Mesenchymal stem cell (in vitro differentiated cells and primary cell): ENCODE measurements at regions not wholly inside any gene's neighbourhood (a gene's known extent, or its start where the extent isn't known, plus 50 kb on each side); places are given as distances from the start of the nearest gene placed in this dataset.

Experiments
- DNase-seq: peaks from one replicate; pipeline ENCODE4 v3.0.0-alpha.2; 2013
- H2AFZ ChIP-seq: one replicate; pipeline ENCODE4 v1.6.1; 2013; ENCODE audit warnings: low read depth, mild to moderate bottlenecking, control low read depth, inconsistent platforms, low read length, moderate library complexity
- H2AK5ac ChIP-seq: 2 replicates; pipeline ENCODE4 v1.6.1; 2013; ENCODE audit warnings: low read length, moderate library complexity, mild to moderate bottlenecking, inconsistent platforms; ENCODE audit not compliant: severe bottlenecking
- H2BK120ac ChIP-seq: one replicate; pipeline ENCODE4 v1.6.1; 2013; ENCODE audit warnings: low read depth, mild to moderate bottlenecking, inconsistent platforms, low read length, moderate library complexity
- H2BK12ac ChIP-seq, 2 experiments: one replicate each; pipeline ENCODE4 v1.6.1; 2013; ENCODE audit warnings: inconsistent platforms in 2 of 2, low read length in 2 of 2, mild to moderate bottlenecking in 2 of 2, moderate library complexity in 2 of 2, control low read depth in 1 of 2
- H2BK15ac ChIP-seq: one replicate; pipeline ENCODE4 v1.6.1; 2013; ENCODE audit warnings: mild to moderate bottlenecking, low read depth, inconsistent platforms; ENCODE audit not compliant: poor library complexity, severe bottlenecking
- H2BK5ac ChIP-seq: 2 replicates; pipeline ENCODE4 v1.6.1; 2013; ENCODE audit warnings: low read depth, mild to moderate bottlenecking, low read length, control low read depth, inconsistent platforms; ENCODE audit not compliant: poor library complexity, severe bottlenecking
- H3K14ac ChIP-seq, 2 experiments: one replicate each; pipeline ENCODE4 v1.6.1; 2013; ENCODE audit warnings: inconsistent platforms in 2 of 2, low read length in 2 of 2, control low read depth in 1 of 2, mild to moderate bottlenecking in 1 of 2, moderate library complexity in 1 of 2
- H3K18ac ChIP-seq, 2 experiments: one replicate each; pipeline ENCODE4 v1.6.1; 2013; ENCODE audit warnings: inconsistent platforms in 2 of 2, low read length in 2 of 2, control low read depth in 1 of 2, low read depth in 1 of 2, mild to moderate bottlenecking in 1 of 2
- H3K23ac ChIP-seq, 2 experiments: one replicate each; pipeline ENCODE4 v1.6.1; 2013; ENCODE audit warnings: inconsistent platforms in 2 of 2, low read length in 2 of 2, mild to moderate bottlenecking in 2 of 2, moderate library complexity in 2 of 2, control low read depth in 1 of 2
- H3K27ac ChIP-seq: 2 replicates; pipeline ENCODE4 v1.5.1; 2013; ENCODE audit warnings: mild to moderate bottlenecking, moderate library complexity, low read length, control low read depth, inconsistent platforms; ENCODE audit not compliant: poor library complexity, severe bottlenecking
- H3K27me3 ChIP-seq, 2 experiments: 2 replicates each; pipeline versions ENCODE4 v1.6.1 to v1.7.0; 2013; ENCODE audit warnings: low read length in 2 of 2, mild to moderate bottlenecking in 2 of 2, moderate library complexity in 2 of 2, control low read depth in 1 of 2, inconsistent platforms in 1 of 2; ENCODE audit not compliant: control insufficient read depth in 1 of 2, insufficient read depth in 1 of 2
- H3K36me3 ChIP-seq, 2 experiments: 2 replicates each; pipeline versions ENCODE4 v1.6.1 to v1.7.0; 2013; ENCODE audit warnings: low read length in 2 of 2, control low read depth in 1 of 2, inconsistent platforms in 1 of 2, low read depth in 1 of 2, mild to moderate bottlenecking in 1 of 2; ENCODE audit not compliant: insufficient read depth in 2 of 2, control insufficient read depth in 1 of 2
- H3K4ac ChIP-seq, 2 experiments: one replicate each; pipeline ENCODE4 v1.6.1; 2013; ENCODE audit warnings: inconsistent platforms in 2 of 2, low read length in 2 of 2, mild to moderate bottlenecking in 2 of 2, moderate library complexity in 2 of 2, control low read depth in 1 of 2, low read depth in 1 of 2
- H3K4me1 ChIP-seq: 2 replicates; pipeline ENCODE4 v1.6.1; 2013; ENCODE audit warnings: low read depth, low read length, control low read depth; ENCODE audit not compliant: control insufficient read depth, insufficient read depth
- H3K4me2 ChIP-seq: 2 replicates; pipeline ENCODE4 v1.6.1; 2013; ENCODE audit warnings: low read length, mild to moderate bottlenecking, inconsistent platforms; ENCODE audit not compliant: poor library complexity, severe bottlenecking
- H3K4me3 ChIP-seq, 2 experiments: 2 replicates each; pipeline versions ENCODE4 v1.5.1 to v1.7.0; 2013; ENCODE audit warnings: low read length in 2 of 2, mild to moderate bottlenecking in 2 of 2, control low read depth in 1 of 2, low read depth in 1 of 2; ENCODE audit not compliant: insufficient read depth in 1 of 2
- H3K79me1 ChIP-seq: replicated peaks from 2 replicates; pipeline ENCODE4 v1.6.1; 2013; ENCODE audit warnings: mild to moderate bottlenecking, control low read depth, low read length, inconsistent platforms; ENCODE audit not compliant: poor library complexity, severe bottlenecking
- H3K9ac ChIP-seq: 2 replicates; pipeline ENCODE4 v1.7.0; 2013; ENCODE audit warnings: mild to moderate bottlenecking, low read length, moderate library complexity
- H3K9me3 ChIP-seq: 2 replicates; pipeline ENCODE4 v1.7.0; 2013; ENCODE audit warnings: mild to moderate bottlenecking, low read length; ENCODE audit not compliant: control insufficient read depth
- H4K8ac ChIP-seq: one replicate; pipeline ENCODE4 v1.6.1; 2013; ENCODE audit warnings: inconsistent platforms, mild to moderate bottlenecking, low read length, moderate library complexity
- H4K91ac ChIP-seq: one replicate; pipeline ENCODE4 v1.6.1; 2013; ENCODE audit warnings: mild to moderate bottlenecking, low read length, inconsistent platforms
- WGBS: methylation state at CpG from one replicate; pipeline ENCODE4 v1.1.7; 2013; ENCODE audit warnings: mixed read lengths; 5-methylcytosine and 5-hydroxymethylcytosine counted together

DNA sequence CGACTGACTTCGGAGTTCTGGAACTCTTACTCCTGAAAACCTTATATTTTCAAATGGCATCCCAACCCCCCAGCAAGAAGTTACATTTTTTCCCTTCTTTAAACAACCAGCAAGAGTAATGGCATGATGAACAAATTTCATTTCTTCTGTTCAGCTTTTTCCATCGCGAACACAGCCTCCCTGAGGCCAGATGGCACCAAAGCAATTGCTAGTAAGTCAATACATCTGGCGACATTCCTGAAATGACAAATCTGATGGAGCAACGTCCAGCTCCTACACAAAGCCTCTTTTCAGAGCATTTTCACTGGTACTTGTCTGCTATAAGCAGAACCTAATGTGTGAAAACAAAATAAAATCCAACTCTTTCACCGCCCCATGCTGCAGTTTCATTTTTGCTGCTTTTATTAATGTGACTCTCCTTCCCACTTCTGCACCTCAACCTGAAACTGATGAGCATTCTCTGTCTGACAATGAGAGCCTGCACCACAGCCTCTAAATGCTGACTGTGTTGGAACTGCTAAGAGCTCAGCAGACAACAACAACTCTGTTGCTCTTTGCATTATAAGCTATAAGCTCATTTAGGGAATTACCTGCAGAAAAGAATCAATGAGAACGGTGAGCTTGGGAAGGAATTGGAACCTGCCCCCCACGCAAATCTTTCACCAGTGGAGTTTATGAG is 229.8 kb downstream of the FGFR2 start:
- no peaks in the 10 kb centered on the region for H3K9me3 ChIP-seq
- no peak overlapping the region for H4K8ac ChIP-seq
- H3K14ac ChIP-seq, result no peak overlapping the region
- no peak overlapping the region for H3K4me2 ChIP-seq
- H2BK120ac ChIP-seq, result no peak overlapping the region
- H3K27me3 ChIP-seq, result peaks cover 0 to 4% of the 10 kb centered on the region in 2 experiments
- no peaks in the 10 kb centered on the region for H3K36me3 ChIP-seq
- no peak overlapping the region for H3K27ac ChIP-seq
- no peaks in the 10 kb centered on the region for H3K79me1 ChIP-seq
- no peak overlapping the region for H3K4ac ChIP-seq
- H4K91ac ChIP-seq, result no peak overlapping the region
- no peak overlapping the region for H3K4me3 ChIP-seq
- DNase-seq, result no peak
- no peak overlapping the region for H2BK12ac ChIP-seq
- no peak overlapping the region for H2AK5ac ChIP-seq
- 58% methylated on average over 9 of the region's 9 CpGs for whole genome bisulfite sequencing
- no peak overlapping the region for H2BK5ac ChIP-seq
- no peak overlapping the region for H2AFZ ChIP-seq
- H2BK15ac ChIP-seq, result no peak overlapping the region
- no peak overlapping the region for H3K23ac ChIP-seq
- no peak overlapping the region for H3K18ac ChIP-seq
- no peaks in the 10 kb centered on the region for H3K4me1 ChIP-seq
- H3K9ac ChIP-seq, result no peak overlapping the region

DNA sequence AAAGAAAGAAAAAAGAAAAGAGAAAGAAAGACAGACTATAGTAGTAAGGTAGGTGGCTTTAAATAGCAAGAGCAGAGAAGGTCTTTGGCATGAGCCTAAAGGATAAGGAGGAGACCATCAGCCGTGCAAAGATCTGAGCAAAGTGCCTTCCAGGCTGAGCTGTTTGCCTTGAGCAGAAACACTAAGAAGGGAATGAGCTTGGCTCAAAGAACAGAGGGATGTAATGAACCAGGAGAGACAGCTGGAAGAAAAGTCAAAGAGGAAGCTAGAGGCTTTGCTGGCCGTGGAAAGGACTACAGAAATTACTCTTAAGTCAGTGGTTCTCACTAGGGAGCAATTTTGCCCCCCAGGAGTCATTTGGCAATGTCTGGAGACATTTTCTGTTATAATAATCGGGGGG is 228.6 kb downstream of the FGFR2 start:
- Histone ChIP-seq H4K8ac (no peak overlapping the region), H3K4me2 (no peak overlapping the region), H3K79me1 (no peaks in the 10 kb centered on the region), H3K27me3 (peaks cover 0 to 4% of the 10 kb centered on the region in 2 experiments), H3K36me3 (no peaks in the 10 kb centered on the region), H4K91ac (no peak overlapping the region), H3K27ac (no peak overlapping the region), H3K23ac (no peak overlapping the region), H3K4me1 (no peaks in the 10 kb centered on the region), H2BK15ac (no peak overlapping the region), H2AK5ac (no peak overlapping the region), H3K4me3 (no peak overlapping the region), H3K9me3 (no peaks in the 10 kb centered on the region), H3K18ac (no peak overlapping the region), H2BK120ac (no peak overlapping the region), H3K4ac (no peak overlapping the region), H2BK5ac (no peak overlapping the region), H3K9ac (no peak overlapping the region), H2AFZ (no peak overlapping the region), H3K14ac (no peak overlapping the region), H2BK12ac (no peak overlapping the region)
- no peak for DNase-seq
- WGBS, result 57% methylated on average over 3 of the region's 3 CpGs

DNA sequence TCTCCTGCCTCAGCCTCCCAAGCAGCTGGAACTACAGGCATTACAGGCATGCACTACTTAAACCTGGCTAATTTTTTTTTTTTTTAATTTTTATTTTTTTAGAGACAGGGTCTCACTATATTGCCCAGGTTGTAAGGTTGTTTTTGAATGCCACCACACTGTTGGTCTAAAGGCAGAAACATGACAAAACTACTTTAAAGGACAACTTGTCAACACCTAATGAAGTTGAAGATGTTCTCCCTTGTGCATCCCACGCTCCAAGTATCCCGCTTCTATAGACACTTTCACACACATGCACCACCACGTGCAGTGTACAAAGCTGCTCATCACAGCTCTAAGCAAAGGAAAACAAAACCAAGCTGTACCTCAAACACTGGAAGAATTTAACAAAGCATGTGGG is 226.4 kb downstream of the FGFR2 start:
- Histone ChIP-seq H3K18ac (no peak overlapping the region), H2BK5ac (no peak overlapping the region)
- WGBS, result 77% methylated on average over 3 of the region's 3 CpGs

DNA sequence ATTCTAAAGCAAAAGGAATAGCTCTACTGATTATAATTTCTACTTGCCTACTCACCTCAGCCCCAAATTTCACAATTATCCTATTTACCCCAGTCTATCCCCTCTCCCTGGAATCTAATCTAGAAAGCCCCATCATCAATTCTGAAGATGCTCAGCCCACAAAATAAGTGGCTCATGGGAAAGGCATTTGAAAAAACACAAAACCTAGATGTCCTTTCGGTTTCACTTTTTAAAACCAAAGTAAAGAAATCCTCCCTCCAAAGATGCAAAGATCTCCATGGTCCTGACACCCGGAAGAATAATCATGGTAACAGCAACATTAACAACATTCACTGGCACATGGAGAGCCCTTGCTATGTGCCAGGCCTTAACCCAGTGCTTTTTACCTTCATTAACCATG is 224.8 kb downstream of the FGFR2 start:
- no peak overlapping the region for H3K4me2 ChIP-seq
- no peaks in the 10 kb centered on the region for H3K79me1 ChIP-seq

More for the DNA sequence above, 226.4 kb downstream of the FGFR2 start:
- H3K27ac ChIP-seq, result no peak overlapping the region
- H3K23ac ChIP-seq, result no peak overlapping the region
- H3K9me3 ChIP-seq, result no peaks in the 10 kb centered on the region
- H3K27me3 ChIP-seq, result peaks cover 0 to 4% of the 10 kb centered on the region in 2 experiments
- H2BK12ac ChIP-seq, result no peak overlapping the region
- H3K4ac ChIP-seq, result no peak overlapping the region
- no peak overlapping the region for H4K91ac ChIP-seq
- no peak overlapping the region for H4K8ac ChIP-seq
- H3K4me1 ChIP-seq, result no peaks in the 10 kb centered on the region
- no peaks in the 10 kb centered on the region for H3K79me1 ChIP-seq
- no peak overlapping the region for H2AFZ ChIP-seq
- no peaks in the 10 kb centered on the region for H3K36me3 ChIP-seq
- DNase-seq, result no peak
- no peak overlapping the region for H3K14ac ChIP-seq
- no peak overlapping the region for H3K4me2 ChIP-seq
- H3K9ac ChIP-seq, result no peak overlapping the region
- H3K4me3 ChIP-seq, result no peak overlapping the region
- no peak overlapping the region for H2BK120ac ChIP-seq
- H2AK5ac ChIP-seq, result no peak overlapping the region
- H2BK15ac ChIP-seq, result no peak overlapping the region

More for the DNA sequence above, 224.8 kb downstream of the FGFR2 start:
- no peak overlapping the region for H2AK5ac ChIP-seq
- no peak overlapping the region for H3K23ac ChIP-seq
- no peak overlapping the region for H3K4ac ChIP-seq
- H4K91ac ChIP-seq, result no peak overlapping the region
- no peak overlapping the region for H2AFZ ChIP-seq
- no peak overlapping the region for H3K9ac ChIP-seq
- no peak overlapping the region for H2BK120ac ChIP-seq
- no peak overlapping the region for H3K18ac ChIP-seq
- no peaks in the 10 kb centered on the region for H3K4me1 ChIP-seq
- H3K9me3 ChIP-seq, result no peaks in the 10 kb centered on the region
- no peak overlapping the region for H2BK15ac ChIP-seq
- H3K27ac ChIP-seq, result no peak overlapping the region
- no peak overlapping the region for H3K14ac ChIP-seq
- H2BK12ac ChIP-seq, result no peak overlapping the region
- H3K36me3 ChIP-seq, result no peaks in the 10 kb centered on the region
- DNase-seq, result peak; percentile 0
- WGBS, result 80% methylated on average over 2 of the region's 2 CpGs
- H2BK5ac ChIP-seq, result no peak overlapping the region
- no peak overlapping the region for H4K8ac ChIP-seq
- H3K4me3 ChIP-seq, result no peak overlapping the region
- peaks cover 0 to 4% of the 10 kb centered on the region in 2 experiments for H3K27me3 ChIP-seq
